Activated CD4-positive, alpha-beta T cell treated with anti-CD3 and anti-CD28 coated beads, Interleukin-2, amount 50 U/mL, for 24 hours (primary cell): ENCODE measurements at regions not wholly inside any gene's neighbourhood (a gene's known extent, or its start where the extent isn't known, plus 50 kb on each side); places are given as distances from the start of the nearest gene placed in this dataset.

Source experiments
- DNase-seq, 2 donors: peaks; one replicate each; pipeline ENCODE4 v3.0.0-alpha.2; 2020; ENCODE audit warnings: low read depth in 1 of 2, low spot score in 1 of 2

DNA sequence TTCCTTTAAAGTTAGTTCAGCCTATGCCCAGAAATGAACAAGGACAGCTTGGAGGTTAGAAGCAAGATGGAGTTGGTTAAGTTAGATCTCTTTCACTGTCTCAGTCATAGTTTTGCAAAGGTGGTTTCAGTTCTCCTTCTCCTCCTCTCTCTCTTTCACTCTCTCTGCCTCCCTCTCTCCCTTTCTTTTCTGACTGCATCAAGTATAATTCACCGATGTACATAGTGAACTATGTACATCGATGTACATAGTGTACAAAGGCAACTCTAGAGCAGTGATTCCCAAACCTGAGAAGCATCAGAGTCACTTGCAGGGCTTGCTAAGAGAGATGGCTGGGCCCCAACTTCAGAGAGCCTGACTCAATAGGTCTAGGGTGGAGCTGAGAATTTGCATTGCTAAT lies 1259.7 kb downstream of the TYW1 start:
- DNase-seq, result no peak

DNA sequence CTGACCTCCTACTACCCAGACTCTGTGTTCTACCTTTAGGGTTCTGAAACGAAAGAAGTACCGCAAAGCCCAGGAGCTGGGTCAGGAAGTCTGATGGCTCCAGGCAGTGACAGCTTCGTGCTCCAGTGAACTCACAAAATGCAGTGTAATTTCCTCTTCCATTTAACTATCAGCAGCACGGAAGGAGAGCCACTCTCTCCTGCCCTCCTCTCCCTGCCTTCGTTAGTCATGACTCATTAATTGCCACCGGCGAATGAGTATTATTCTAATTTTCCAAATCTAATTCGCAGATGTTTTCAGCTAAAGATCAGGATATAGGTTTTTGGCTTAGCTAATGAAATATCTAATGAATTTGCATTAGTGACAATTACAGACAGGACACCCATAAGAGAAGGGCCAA lies 1262.0 kb downstream of the TYW1 start:
- no peak for DNase-seq

GRCh38 chr7:68265258-68265657 lies 1268.6 kb downstream of the TYW1 start:
- no peak for DNase-seq

- DNase-seq, result no peak
Measured at GRCh38 chr7:68266004-68266579, 1269.5 kb downstream of the TYW1 start.

DNA sequence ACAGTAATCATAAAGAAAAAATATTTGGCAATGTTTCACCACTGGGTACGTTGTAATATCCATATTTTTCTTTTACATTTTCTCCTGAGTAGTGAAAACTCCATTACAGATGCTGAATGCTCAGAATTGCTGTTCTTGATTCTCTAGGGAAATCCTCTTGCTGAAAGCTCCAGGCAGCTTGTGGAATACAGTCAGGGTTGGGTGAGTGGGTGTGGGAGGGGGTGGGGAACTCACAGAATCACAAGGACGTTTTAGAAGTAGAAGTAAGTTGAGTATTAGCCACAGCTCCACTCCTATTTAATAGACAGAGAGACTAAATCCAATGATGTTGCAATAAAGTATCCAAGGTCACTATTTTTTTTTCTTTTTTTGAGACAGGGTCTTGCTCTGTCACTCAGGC lies 1270.9 kb downstream of the TYW1 start:
- no peak for DNase-seq

- no peak for DNase-seq
Measured at GRCh38 chr7:68269405-68269804, 1272.8 kb downstream of the TYW1 start.

DNA sequence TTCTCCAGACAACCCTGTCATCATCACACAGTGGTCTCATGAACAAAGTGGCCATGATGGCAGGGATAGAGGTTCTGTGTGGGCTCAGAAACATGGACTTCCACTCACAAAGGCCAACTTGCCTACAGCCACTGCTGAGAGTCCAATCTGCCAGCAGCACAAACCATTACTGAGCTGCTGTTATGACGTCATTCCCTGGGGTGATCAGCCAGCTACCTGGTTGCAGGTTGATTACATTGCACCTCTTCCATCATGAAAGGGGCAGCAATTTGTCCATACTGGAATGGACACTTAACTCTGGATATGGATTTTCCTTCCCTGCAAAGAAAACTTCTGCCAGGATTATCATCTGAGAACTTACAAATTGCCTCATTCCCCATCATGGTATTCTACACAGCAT lies 1275.9 kb downstream of the TYW1 start:
- DNase-seq, result no peak

- DNase-seq, result no peak
Measured at GRCh38 chr7:68276725-68277124, 1280.1 kb downstream of the TYW1 start.

DNA sequence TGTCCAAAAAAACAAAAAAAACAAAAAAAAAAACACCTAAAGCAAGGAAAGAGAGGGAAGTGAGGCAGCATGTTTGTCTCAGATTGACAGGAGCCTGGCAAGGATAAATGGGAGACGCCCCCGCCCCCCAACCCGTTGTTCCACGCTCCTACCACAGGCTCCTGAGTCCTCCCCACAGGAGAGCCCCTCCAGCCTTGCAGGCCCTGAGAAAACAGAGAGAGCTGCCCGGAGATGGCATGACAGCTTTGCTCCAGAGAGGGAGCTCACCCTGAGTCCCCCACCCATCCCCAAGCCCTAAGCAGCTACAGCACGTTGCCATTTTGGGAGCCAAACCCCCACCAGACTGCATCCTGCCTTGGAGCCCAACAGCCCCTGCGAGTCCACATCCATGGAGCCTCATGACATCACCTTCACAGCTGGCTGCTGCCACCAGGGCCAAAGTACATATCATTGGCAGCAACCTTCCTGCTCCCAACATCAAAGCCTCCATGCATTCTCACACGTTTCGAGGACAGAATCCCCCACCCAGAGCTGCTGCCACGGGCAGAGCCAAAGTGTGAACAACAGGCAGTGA lies 1283.3 kb downstream of the TYW1 start:
- no peak for DNase-seq

GRCh38 chr7:68280931-68281330 lies 1284.3 kb downstream of the TYW1 start:
- DNase-seq, result no peak

GRCh38 chr7:68288144-68288593 lies 1291.5 kb downstream of the TYW1 start:
- DNase-seq, result no peak

- DNase-seq, result no peak
Measured at GRCh38 chr7:68291710-68292109, 1295.1 kb downstream of the TYW1 start.

- DNase-seq, result no peak
Measured at GRCh38 chr7:68295386-68295785, 1298.8 kb downstream of the TYW1 start.

DNA sequence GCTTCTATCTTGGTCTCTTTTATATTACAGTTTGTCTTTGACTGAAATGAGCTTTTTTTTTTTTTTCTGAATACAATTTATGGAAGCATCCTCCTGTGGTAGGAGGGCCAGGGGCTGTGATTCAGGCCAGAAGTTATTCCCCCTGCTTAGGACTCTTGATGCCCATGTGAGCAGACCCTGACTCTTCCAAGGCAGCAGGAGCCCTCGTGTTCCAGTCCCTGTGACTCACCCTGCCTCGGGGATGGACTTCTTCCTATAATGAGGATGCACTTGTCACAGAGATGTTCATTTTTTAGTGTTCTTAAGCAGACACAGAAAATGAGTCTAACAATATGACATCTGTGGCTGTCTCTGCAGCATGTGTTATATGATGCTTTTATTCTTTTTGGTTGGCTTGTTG lies 1293.7 kb upstream of the AUTS2 start:
- DNase-seq, result no peak

GRCh38 chr7:68306692-68307107 lies 1291.6 kb upstream of the AUTS2 start:
- no peak for DNase-seq

GRCh38 chr7:68309271-68309670 lies 1289.0 kb upstream of the AUTS2 start:
- no peak for DNase-seq

- no peak for DNase-seq
Measured at GRCh38 chr7:68309806-68310205, 1288.5 kb upstream of the AUTS2 start.

- no peak for DNase-seq
Measured at GRCh38 chr7:68311958-68312357, 1286.3 kb upstream of the AUTS2 start.

- no peak for DNase-seq
Measured at GRCh38 chr7:68313806-68314205, 1284.5 kb upstream of the AUTS2 start.

- DNase-seq, result no peak
Measured at GRCh38 chr7:68314208-68314607, 1284.1 kb upstream of the AUTS2 start.

- DNase-seq, result no peak
Measured at GRCh38 chr7:68317476-68317875, 1280.8 kb upstream of the AUTS2 start.

DNA sequence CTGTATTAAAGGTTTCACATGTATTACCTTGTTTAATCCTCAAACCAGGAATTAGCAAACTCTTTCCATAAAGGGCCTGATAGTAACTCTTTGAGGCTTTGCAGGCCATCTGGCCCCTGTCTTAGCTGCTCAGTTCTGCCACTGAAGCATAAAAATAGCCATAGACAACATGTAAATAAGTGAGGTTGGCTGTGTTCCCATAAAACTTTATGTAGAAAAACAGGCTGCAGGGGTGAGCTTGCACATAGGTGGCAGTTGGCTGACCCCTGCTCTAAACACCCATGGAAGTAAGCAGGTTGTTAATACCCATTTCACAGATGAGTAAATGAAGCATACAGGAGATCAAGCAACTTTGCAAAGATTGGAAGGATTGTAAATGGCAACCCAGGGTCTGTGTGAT lies 1279.2 kb upstream of the AUTS2 start:
- DNase-seq, result no peak

- no peak for DNase-seq
Measured at GRCh38 chr7:68321076-68321639, 1277.1 kb upstream of the AUTS2 start.
